DOHH2 (cell line): ENCODE measurements at regions not wholly inside any gene's neighbourhood (a gene's known extent, or its start where the extent isn't known, plus 50 kb on each side); places are given as distances from the start of the nearest gene placed in this dataset.

Experiments
- H3F3A ChIP-seq: fragments of 200-600 bp; sonication (generic), shearing (Covaris generic); 2 replicates; pipeline ENCODE4 v1.6.0; 2016; ENCODE audit warnings: antibody characterized with exemption, mild to moderate bottlenecking; ENCODE audit not compliant: control insufficient read depth, insufficient read depth
- H3K27ac ChIP-seq: fragments of 200-600 bp; sonication (generic); 2 replicates; pipeline ENCODE4 v1.5.1; 2014; ENCODE audit warnings: low read depth, mild to moderate bottlenecking, low read length, moderate library complexity
- H3K27me3 ChIP-seq: fragments of 200-600 bp; sonication (generic); 2 replicates; pipeline ENCODE4 v1.6.1; 2014; ENCODE audit warnings: mild to moderate bottlenecking, low read length, mixed read lengths; ENCODE audit not compliant: control insufficient read depth
- H3K36me3 ChIP-seq: fragments of 200-600 bp; sonication (generic); 2 replicates; pipeline ENCODE4 v1.6.1; 2014; ENCODE audit warnings: mild to moderate bottlenecking, low read length, moderate library complexity, mixed read lengths; ENCODE audit not compliant: control insufficient read depth
- H3K4me1 ChIP-seq: fragments of 200-600 bp; sonication (generic); 2 replicates; pipeline ENCODE4 v1.6.1; 2014; ENCODE audit warnings: mild to moderate bottlenecking, low read length, mixed read lengths; ENCODE audit not compliant: control insufficient read depth
- H3K4me2 ChIP-seq: fragments of 200-600 bp; sonication (generic); 2 replicates; pipeline ENCODE4 v1.6.0; 2014; ENCODE audit warnings: mild to moderate bottlenecking, low read length, moderate library complexity
- H3K4me3 ChIP-seq: fragments of 200-600 bp; sonication (generic); 2 replicates; pipeline ENCODE4 v1.5.1; 2014; ENCODE audit warnings: mild to moderate bottlenecking, low read length, mixed read lengths
- H3K79me2 ChIP-seq: fragments of 200-600 bp; sonication (generic); 2 replicates; pipeline ENCODE4 v1.6.1; 2014; ENCODE audit warnings: mild to moderate bottlenecking, low read length, mixed read lengths; ENCODE audit not compliant: control insufficient read depth
- H3K9me2 ChIP-seq: fragments of 200-600 bp; sonication (generic); replicated peaks from 2 replicates; pipeline ENCODE4 v1.6.1; 2014; ENCODE audit warnings: mild to moderate bottlenecking, low read length, mixed read lengths; ENCODE audit not compliant: control insufficient read depth
- H3K9me3 ChIP-seq: fragments of 200-600 bp; sonication (generic); 2 replicates; pipeline ENCODE4 v1.6.1; 2014; ENCODE audit warnings: antibody characterized with exemption, low read length, mixed read lengths; ENCODE audit not compliant: control insufficient read depth, insufficient read depth
- H4K20me1 ChIP-seq: fragments of 200-600 bp; sonication (generic); 2 replicates; pipeline ENCODE4 v1.6.0; 2014; ENCODE audit warnings: low read depth, mild to moderate bottlenecking, antibody characterized with exemption, low read length, moderate library complexity; ENCODE audit not compliant: control insufficient read depth, insufficient read depth
- CTCF ChIP-seq: fragments of 200-600 bp; sonication (generic); IDR thresholded peaks from one replicate; pipeline ENCODE4 v1.5.1; 2014; ENCODE audit warnings: antibody characterized with exemption, mild to moderate bottlenecking, low read depth, low read length; ENCODE audit not compliant: poor library complexity, severe bottlenecking
- EZH2phosphoT487 ChIP-seq: fragments of 200-600 bp; sonication (generic); IDR thresholded peaks from 2 replicates; pipeline ENCODE4 v1.6.1; 2017; ENCODE audit warnings: borderline replicate concordance, mild to moderate bottlenecking, antibody characterized with exemption, low read length, moderate library complexity, mixed read lengths

- Histone ChIP-seq H3K9me2 (peaks cover 2% of the 10 kb centered on the region; the same call in 1 of the 2 replicates), H3K4me1 (no peaks in the 10 kb centered on the region), H3K4me3 (no peak overlapping the region), H4K20me1 (no peaks in the 10 kb centered on the region), H3K27me3 (no peaks in the 10 kb centered on the region), H3K79me2 (no peaks in the 10 kb centered on the region), H3K9me3 (no peaks in the 10 kb centered on the region), H3K27ac (no peak overlapping the region), H3K36me3 (no peaks in the 10 kb centered on the region), H3K4me2 (no peak overlapping the region), H3F3A (no peaks in the 10 kb centered on the region)
- TF ChIP-seq EZH2phosphoT487 (no peak), CTCF (no peak)
These were observed 1242.0 kb downstream of the AMY1C start for GRCh38 chr1:104991702-104992101.

GRCh38 chr1:105000793-105001192 is 1251.1 kb downstream of the AMY1C start:
- H3K4me2 ChIP-seq = no peak overlapping the region
- H3K79me2 ChIP-seq = no peaks in the 10 kb centered on the region
- H3K27ac ChIP-seq = no peak overlapping the region
- no peaks in the 10 kb centered on the region for H3K4me1 ChIP-seq
- no peaks in the 10 kb centered on the region for H4K20me1 ChIP-seq
- H3K9me3 ChIP-seq = peaks cover 14% of the 10 kb centered on the region; the same call in 1 of the 2 replicates
- H3K4me3 ChIP-seq = no peak overlapping the region
- no peaks in the 10 kb centered on the region for H3K36me3 ChIP-seq
- H3K9me2 ChIP-seq = no peaks in the 10 kb centered on the region
- H3K27me3 ChIP-seq = no peaks in the 10 kb centered on the region
- no peaks in the 10 kb centered on the region for H3F3A ChIP-seq
- TF ChIP-seq CTCF (no peak), EZH2phosphoT487 (no peak)

GRCh38 chr1:105004515-105004914 is 1254.8 kb downstream of the AMY1C start:
- Histone ChIP-seq H3K4me3 (no peak overlapping the region), H3K27me3 (no peaks in the 10 kb centered on the region), H3K36me3 (no peaks in the 10 kb centered on the region), H3F3A (no peaks in the 10 kb centered on the region), H3K27ac (no peak overlapping the region), H3K4me1 (no peaks in the 10 kb centered on the region), H4K20me1 (no peaks in the 10 kb centered on the region), H3K4me2 (no peak overlapping the region), H3K79me2 (no peaks in the 10 kb centered on the region), H3K9me2 (no peaks in the 10 kb centered on the region), H3K9me3 (peaks cover 17% of the 10 kb centered on the region; the same call in 1 of the 2 replicates)
- no peak for TF ChIP-seq CTCF
- no peak for TF ChIP-seq EZH2phosphoT487
